ENCODE measurements at regions not wholly inside any gene's neighbourhood (a gene's known extent, or its start where the extent isn't known, plus 50 kb on each side); places are given as distances from the start of the nearest gene placed in this dataset.

DNA sequence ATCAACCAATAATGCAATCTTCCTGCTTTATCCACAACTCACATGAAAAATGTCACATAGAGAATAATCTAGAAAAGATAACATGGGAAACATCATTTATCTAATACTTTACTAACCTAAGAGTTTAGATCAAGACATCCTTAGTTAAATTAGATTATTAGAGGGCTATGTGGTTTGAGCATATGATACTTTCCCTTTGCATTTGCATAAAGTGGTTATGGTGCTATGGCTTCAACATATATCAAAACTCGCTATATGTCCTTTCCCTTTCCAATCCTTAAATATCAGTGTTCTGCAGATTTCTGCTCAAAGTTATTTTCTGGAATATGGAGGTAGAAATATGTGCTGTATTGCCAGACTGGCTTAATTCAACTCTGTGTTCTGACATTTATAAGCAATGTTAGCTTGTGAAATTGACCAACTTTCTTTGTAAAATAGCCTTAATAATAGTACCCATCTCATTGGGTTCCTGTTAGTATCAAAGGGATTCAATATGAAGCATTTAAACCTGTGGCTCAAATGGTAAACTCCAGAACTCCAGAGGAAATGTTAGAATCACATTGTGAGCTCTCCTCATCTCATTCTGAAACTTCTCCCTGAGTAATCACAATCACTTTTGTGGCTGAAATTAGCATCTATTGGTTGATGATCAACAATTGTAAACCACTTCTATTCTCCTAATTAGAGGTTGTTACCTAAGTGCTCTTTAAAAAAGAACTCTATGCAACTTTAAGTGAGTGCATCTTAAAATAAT, 1089.9 kb upstream of the SLC39A10 start:
- Histone ChIP-seq H3K27ac (ENCODE audit: insufficient read depth, low read length, poor library complexity, severe bottlenecking) (no peak overlapping the region), H3K36me3 (ENCODE audit: control insufficient read depth, insufficient read depth, low read length) (no peaks in the 10 kb centered on the region), H3K4me3 (ENCODE audit: insufficient read depth, low read depth, low read length, poor library complexity, severe bottlenecking) (no peak overlapping the region), H3K4me1 (ENCODE audit: control insufficient read depth, insufficient read depth, low read length, poor library complexity, severe bottlenecking) (no peaks in the 10 kb centered on the region), H3K9me3 (ENCODE audit: control insufficient read depth, low read length) (no peaks in the 10 kb centered on the region), H3K27me3 (replicated peaks; ENCODE audit: control insufficient read depth, insufficient read depth, low read length, poor library complexity, severe bottlenecking) (no peaks in the 10 kb centered on the region)
- DNase-seq: no peak

DNA sequence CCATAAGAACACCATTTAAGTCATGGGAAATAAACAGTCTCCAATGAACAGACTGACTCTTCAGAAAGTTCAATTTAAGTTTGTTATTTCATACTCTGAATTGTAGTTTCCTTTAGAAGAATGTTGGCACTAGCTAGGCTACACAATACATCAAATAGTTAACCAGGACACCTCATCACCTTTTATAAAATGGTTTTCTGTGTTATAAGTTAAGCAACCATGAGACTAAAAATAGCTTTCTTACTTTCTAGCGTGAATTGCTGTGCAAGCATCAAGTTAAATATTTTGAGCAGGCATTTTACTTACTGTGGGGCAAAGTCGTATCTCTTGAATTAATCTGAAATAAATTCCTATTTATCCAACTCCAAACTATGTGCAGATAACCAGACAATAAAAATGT, 1092.6 kb upstream of the SLC39A10 start:
- H3K9me3 ChIP-seq (ENCODE audit: control insufficient read depth, low read length): no peaks in the 10 kb centered on the region
- H3K36me3 ChIP-seq (ENCODE audit: control insufficient read depth, insufficient read depth, low read length): no peaks in the 10 kb centered on the region
- H3K4me3 ChIP-seq (ENCODE audit: insufficient read depth, low read depth, low read length, poor library complexity, severe bottlenecking): no peak overlapping the region
- H3K4me1 ChIP-seq (ENCODE audit: control insufficient read depth, insufficient read depth, low read length, poor library complexity, severe bottlenecking): no peaks in the 10 kb centered on the region
- no peaks in the 10 kb centered on the region for H3K27me3 ChIP-seq (replicated peaks; ENCODE audit: control insufficient read depth, insufficient read depth, low read length, poor library complexity, severe bottlenecking)
- no peak for DNase-seq
- no peak overlapping the region for H3K27ac ChIP-seq (ENCODE audit: insufficient read depth, low read length, poor library complexity, severe bottlenecking)

DNA sequence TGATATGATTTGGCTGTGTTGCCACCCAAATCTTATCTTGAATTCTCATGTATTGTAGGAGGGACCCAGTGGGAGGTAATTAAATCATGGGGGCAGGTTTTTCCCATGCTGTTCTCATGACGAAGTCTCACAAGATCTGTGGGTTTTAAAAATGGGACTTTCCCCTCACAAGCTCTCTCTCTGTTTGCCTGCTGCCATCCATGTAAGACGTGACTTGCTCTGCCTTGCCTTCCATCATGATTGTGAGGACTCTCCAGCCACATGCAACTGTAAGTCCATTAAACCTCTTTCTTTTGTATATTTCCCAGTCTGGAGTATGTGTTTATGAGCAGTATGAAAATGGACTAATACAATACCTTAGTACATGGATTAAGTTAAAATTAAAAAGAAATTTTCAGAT, 1094.7 kb upstream of the SLC39A10 start:
- H3K9me3 ChIP-seq (ENCODE audit: control insufficient read depth, low read length): no peaks in the 10 kb centered on the region
- H3K27me3 ChIP-seq (replicated peaks; ENCODE audit: control insufficient read depth, insufficient read depth, low read length, poor library complexity, severe bottlenecking): no peaks in the 10 kb centered on the region
- H3K36me3 ChIP-seq (ENCODE audit: control insufficient read depth, insufficient read depth, low read length): no peaks in the 10 kb centered on the region
- no peak for DNase-seq
- H3K27ac ChIP-seq (ENCODE audit: insufficient read depth, low read length, poor library complexity, severe bottlenecking): no peak overlapping the region
- no peaks in the 10 kb centered on the region for H3K4me1 ChIP-seq (ENCODE audit: control insufficient read depth, insufficient read depth, low read length, poor library complexity, severe bottlenecking)
- H3K4me3 ChIP-seq (ENCODE audit: insufficient read depth, low read depth, low read length, poor library complexity, severe bottlenecking): no peak overlapping the region

DNA sequence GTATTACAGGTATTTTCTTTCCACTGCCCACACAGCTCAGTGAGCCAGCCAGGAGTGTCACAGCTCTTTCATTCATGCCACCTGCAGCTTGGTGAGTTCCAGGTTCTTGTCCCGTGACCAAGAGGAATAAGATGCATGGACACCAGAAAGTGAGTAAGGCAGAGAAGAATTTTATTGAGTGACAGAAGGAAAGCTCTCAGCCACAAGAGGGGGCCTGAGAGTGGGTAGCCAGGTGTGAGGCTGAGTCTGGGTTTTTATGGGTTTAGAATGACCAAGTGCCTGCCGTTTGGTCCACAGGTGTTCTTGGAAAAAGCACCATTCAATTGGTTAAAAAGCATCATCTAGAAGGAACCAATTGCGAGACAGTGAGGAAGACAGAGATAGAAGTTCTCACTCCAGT, 1097.1 kb upstream of the SLC39A10 start:
- DNase-seq: no peak
- no peak overlapping the region for H3K27ac ChIP-seq (ENCODE audit: insufficient read depth, low read length, poor library complexity, severe bottlenecking)
- H3K27me3 ChIP-seq (replicated peaks; ENCODE audit: control insufficient read depth, insufficient read depth, low read length, poor library complexity, severe bottlenecking): no peaks in the 10 kb centered on the region
- H3K36me3 ChIP-seq (ENCODE audit: control insufficient read depth, insufficient read depth, low read length): no peaks in the 10 kb centered on the region
- H3K4me1 ChIP-seq (ENCODE audit: control insufficient read depth, insufficient read depth, low read length, poor library complexity, severe bottlenecking): no peaks in the 10 kb centered on the region
- H3K4me3 ChIP-seq (ENCODE audit: insufficient read depth, low read depth, low read length, poor library complexity, severe bottlenecking): no peak overlapping the region
- H3K9me3 ChIP-seq (ENCODE audit: control insufficient read depth, low read length): no peaks in the 10 kb centered on the region

DNA sequence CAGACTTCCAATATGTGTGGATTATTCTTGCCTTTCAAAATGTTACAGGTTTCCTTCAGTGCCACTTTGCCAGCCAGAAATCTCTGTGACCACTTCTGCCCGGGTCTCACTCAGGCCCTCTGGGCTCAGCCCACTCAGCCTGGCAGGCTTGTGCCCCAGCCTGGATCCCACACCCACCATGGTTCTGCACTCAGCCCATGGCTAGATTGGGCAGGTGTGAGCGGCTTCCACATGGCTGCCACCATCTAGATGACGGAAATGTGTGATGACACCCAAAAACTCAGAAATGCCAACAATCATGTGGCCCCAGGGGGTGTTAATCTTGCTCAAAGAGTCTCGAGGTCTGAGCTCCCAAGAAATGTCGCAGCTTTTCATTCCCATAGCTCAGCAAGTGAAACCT, 1097.5 kb upstream of the SLC39A10 start:
- Histone ChIP-seq H3K27me3 (replicated peaks; ENCODE audit: control insufficient read depth, insufficient read depth, low read length, poor library complexity, severe bottlenecking) (no peaks in the 10 kb centered on the region), H3K9me3 (ENCODE audit: control insufficient read depth, low read length) (no peaks in the 10 kb centered on the region), H3K4me1 (ENCODE audit: control insufficient read depth, insufficient read depth, low read length, poor library complexity, severe bottlenecking) (no peaks in the 10 kb centered on the region), H3K27ac (ENCODE audit: insufficient read depth, low read length, poor library complexity, severe bottlenecking) (no peak overlapping the region), H3K4me3 (ENCODE audit: insufficient read depth, low read depth, low read length, poor library complexity, severe bottlenecking) (no peak overlapping the region), H3K36me3 (ENCODE audit: control insufficient read depth, insufficient read depth, low read length) (no peaks in the 10 kb centered on the region)
- no peak for DNase-seq

DNA sequence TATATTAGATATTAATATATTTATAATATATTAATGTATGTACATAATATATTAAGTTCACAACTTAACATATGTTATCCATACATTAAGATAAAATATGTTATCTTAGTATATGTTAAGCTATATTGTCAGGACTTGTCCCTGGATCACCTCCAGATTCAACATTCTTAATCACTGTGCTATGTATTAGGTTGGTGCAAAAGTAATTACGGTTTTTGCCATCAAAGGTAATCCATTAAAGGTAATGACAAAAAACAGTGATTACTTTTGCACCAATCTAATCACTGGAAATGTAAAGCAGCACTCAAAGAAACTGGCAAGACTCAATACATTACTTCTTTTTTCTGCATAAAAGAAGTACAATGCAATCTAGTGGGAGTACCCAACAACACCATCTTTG, 1099.0 kb upstream of the SLC39A10 start:
- H3K4me1 ChIP-seq (ENCODE audit: control insufficient read depth, insufficient read depth, low read length, poor library complexity, severe bottlenecking): no peaks in the 10 kb centered on the region
- no peaks in the 10 kb centered on the region for H3K36me3 ChIP-seq (ENCODE audit: control insufficient read depth, insufficient read depth, low read length)
- H3K4me3 ChIP-seq (ENCODE audit: insufficient read depth, low read depth, low read length, poor library complexity, severe bottlenecking): no peak overlapping the region
- no peak overlapping the region for H3K27ac ChIP-seq (ENCODE audit: insufficient read depth, low read length, poor library complexity, severe bottlenecking)
- no peaks in the 10 kb centered on the region for H3K9me3 ChIP-seq (ENCODE audit: control insufficient read depth, low read length)
- H3K27me3 ChIP-seq (replicated peaks; ENCODE audit: control insufficient read depth, insufficient read depth, low read length, poor library complexity, severe bottlenecking): no peaks in the 10 kb centered on the region
- no peak for DNase-seq

DNA sequence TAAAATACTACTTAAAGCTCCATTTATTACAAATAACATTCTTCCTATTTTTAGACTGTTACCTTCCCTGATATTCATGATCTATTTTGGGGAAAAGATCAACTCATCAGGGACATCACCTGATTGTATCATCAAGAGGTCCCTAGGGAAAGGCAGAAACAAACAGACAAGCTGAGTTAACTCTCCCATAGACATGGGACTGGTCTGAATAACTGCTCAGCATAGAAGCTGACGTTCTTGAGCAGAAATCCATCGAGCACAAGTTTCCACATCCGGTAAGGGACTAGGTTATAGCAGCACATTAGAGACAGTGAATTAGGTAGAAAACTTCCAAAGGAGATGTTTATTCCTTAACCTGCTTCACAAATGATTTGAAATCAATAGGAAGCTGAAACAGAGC, 1100.4 kb upstream of the SLC39A10 start:
- Histone ChIP-seq H3K4me1 (ENCODE audit: control insufficient read depth, insufficient read depth, low read length, poor library complexity, severe bottlenecking) (no peaks in the 10 kb centered on the region), H3K27ac (ENCODE audit: insufficient read depth, low read length, poor library complexity, severe bottlenecking) (no peak overlapping the region), H3K36me3 (ENCODE audit: control insufficient read depth, insufficient read depth, low read length) (no peaks in the 10 kb centered on the region), H3K9me3 (ENCODE audit: control insufficient read depth, low read length) (no peaks in the 10 kb centered on the region), H3K4me3 (ENCODE audit: insufficient read depth, low read depth, low read length, poor library complexity, severe bottlenecking) (no peak overlapping the region), H3K27me3 (replicated peaks; ENCODE audit: control insufficient read depth, insufficient read depth, low read length, poor library complexity, severe bottlenecking) (no peaks in the 10 kb centered on the region)
- DNase-seq: no peak

DNA sequence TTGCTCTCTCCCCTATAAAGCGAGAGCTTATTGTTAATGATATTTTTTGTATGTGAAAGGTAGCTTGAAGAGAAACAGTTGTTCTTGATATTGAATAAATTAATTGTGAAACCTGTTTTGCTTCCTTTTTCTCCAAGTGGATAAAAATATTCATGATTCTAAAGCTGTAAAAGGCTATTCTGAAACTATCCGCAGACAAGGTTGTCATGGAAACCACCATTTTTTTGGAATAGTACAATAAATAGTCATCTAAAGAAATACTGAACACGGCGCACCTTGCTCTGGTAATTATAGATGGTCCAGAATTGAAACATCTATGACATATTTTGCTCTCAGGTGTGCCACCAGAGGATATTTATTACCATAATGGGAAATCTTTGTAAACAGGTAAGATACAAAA, 1103.0 kb upstream of the SLC39A10 start:
- Histone ChIP-seq H3K4me1 (ENCODE audit: control insufficient read depth, insufficient read depth, low read length, poor library complexity, severe bottlenecking) (no peaks in the 10 kb centered on the region), H3K9me3 (ENCODE audit: control insufficient read depth, low read length) (no peaks in the 10 kb centered on the region), H3K27ac (ENCODE audit: insufficient read depth, low read length, poor library complexity, severe bottlenecking) (no peak overlapping the region), H3K4me3 (ENCODE audit: insufficient read depth, low read depth, low read length, poor library complexity, severe bottlenecking) (no peak overlapping the region), H3K27me3 (replicated peaks; ENCODE audit: control insufficient read depth, insufficient read depth, low read length, poor library complexity, severe bottlenecking) (no peaks in the 10 kb centered on the region), H3K36me3 (ENCODE audit: control insufficient read depth, insufficient read depth, low read length) (no peaks in the 10 kb centered on the region)
- DNase-seq: no peak

DNA sequence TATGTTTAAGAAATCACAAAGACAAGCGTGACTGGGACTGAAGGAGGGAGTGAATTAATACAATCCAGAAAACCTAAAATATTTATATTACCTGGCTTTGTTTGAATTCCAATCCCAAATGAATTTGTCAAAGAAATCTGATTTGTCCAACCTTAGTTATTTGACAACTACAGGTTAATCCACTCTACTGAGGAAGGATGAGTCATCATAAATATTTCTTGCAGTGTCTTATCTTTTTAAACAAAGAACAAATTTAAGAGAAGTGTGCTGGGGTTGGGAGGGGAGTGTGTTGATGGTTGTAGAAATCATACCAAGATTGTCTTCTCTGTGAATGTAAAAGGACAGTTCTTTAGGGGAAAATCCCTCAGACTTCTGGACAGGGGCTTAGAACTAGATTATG, 1106.3 kb upstream of the SLC39A10 start:
- no peaks in the 10 kb centered on the region for H3K4me1 ChIP-seq (ENCODE audit: control insufficient read depth, insufficient read depth, low read length, poor library complexity, severe bottlenecking)
- H3K4me3 ChIP-seq (ENCODE audit: insufficient read depth, low read depth, low read length, poor library complexity, severe bottlenecking): no peak overlapping the region
- H3K36me3 ChIP-seq (ENCODE audit: control insufficient read depth, insufficient read depth, low read length): no peaks in the 10 kb centered on the region
- H3K9me3 ChIP-seq (ENCODE audit: control insufficient read depth, low read length): no peaks in the 10 kb centered on the region
- H3K27me3 ChIP-seq (replicated peaks; ENCODE audit: control insufficient read depth, insufficient read depth, low read length, poor library complexity, severe bottlenecking): no peaks in the 10 kb centered on the region
- no peak for DNase-seq
- H3K27ac ChIP-seq (ENCODE audit: insufficient read depth, low read length, poor library complexity, severe bottlenecking): no peak overlapping the region

DNA sequence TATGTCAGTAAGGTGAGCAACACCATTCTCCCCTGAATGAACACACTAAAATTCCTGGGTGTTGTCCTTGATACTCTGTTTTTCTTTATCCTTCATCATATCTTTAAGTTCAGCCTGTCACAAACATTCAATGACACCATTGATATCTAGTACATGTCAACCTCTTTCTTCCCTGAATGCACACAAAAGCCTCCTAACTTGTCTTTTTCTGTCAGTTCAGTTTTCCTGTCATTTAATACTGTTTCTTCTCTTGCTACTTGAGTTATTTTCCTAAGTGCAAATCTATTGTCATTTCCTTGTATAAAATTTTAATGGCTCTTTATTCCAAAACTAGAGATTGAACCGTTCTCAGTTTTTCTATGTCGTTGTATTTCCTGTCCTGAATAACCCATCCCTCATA, 1107.6 kb upstream of the SLC39A10 start:
- no peak overlapping the region for H3K4me3 ChIP-seq (ENCODE audit: insufficient read depth, low read depth, low read length, poor library complexity, severe bottlenecking)
- H3K27me3 ChIP-seq (replicated peaks; ENCODE audit: control insufficient read depth, insufficient read depth, low read length, poor library complexity, severe bottlenecking): no peaks in the 10 kb centered on the region
- H3K4me1 ChIP-seq (ENCODE audit: control insufficient read depth, insufficient read depth, low read length, poor library complexity, severe bottlenecking): no peaks in the 10 kb centered on the region
- DNase-seq: no peak
- no peaks in the 10 kb centered on the region for H3K9me3 ChIP-seq (ENCODE audit: control insufficient read depth, low read length)
- H3K36me3 ChIP-seq (ENCODE audit: control insufficient read depth, insufficient read depth, low read length): no peaks in the 10 kb centered on the region
- no peak overlapping the region for H3K27ac ChIP-seq (ENCODE audit: insufficient read depth, low read length, poor library complexity, severe bottlenecking)
